GM12878 (cell line): ENCODE measurements at regions not wholly inside any gene's neighbourhood (a gene's known extent, or its start where the extent isn't known, plus 50 kb on each side); places are given as distances from the start of the nearest gene placed in this dataset.

Experiments
- BCL11A ChIP-seq: IDR thresholded peaks from 2 replicates; pipeline ENCODE4 v1.6.1; 2011; ENCODE audit warnings: low read depth, low read length
- BMI1 ChIP-seq: fragments of 450-650 bp; IDR thresholded peaks from 2 replicates; pipeline ENCODE4 v1.6.1; 2016; ENCODE audit warnings: mild to moderate bottlenecking, moderate library complexity, borderline replicate concordance
- CBFB ChIP-seq: IDR thresholded peaks from 2 replicates; pipeline ENCODE4 v1.6.1; 2016; ENCODE audit warnings: antibody characterized with exemption, low read depth
- CBX5 ChIP-seq: sonication (generic); IDR thresholded peaks from 2 replicates; pipeline ENCODE4 v1.6.1; 2016; ENCODE audit warnings: low read depth, moderate library complexity, mild to moderate bottlenecking, inconsistent platforms
- LARP7 ChIP-seq: fragments of 450-650 bp; IDR thresholded peaks from 2 replicates; pipeline ENCODE4 v1.6.1; 2017; ENCODE audit warnings: mild to moderate bottlenecking
- RELA ChIP-seq: fragments of 450-650 bp; IDR thresholded peaks from 2 replicates; pipeline ENCODE4 v1.8.0; 2014; ENCODE audit warnings: borderline replicate concordance; ENCODE audit not compliant: partially characterized antibody
- SMARCA5 ChIP-seq: fragments of 450-650 bp; IDR thresholded peaks from 2 replicates; pipeline ENCODE4 v1.6.1; 2017; ENCODE audit warnings: mild to moderate bottlenecking
- SPI1 ChIP-seq: IDR thresholded peaks from 2 replicates; pipeline ENCODE4 v1.6.1; 2011; ENCODE audit warnings: low read depth, mild to moderate bottlenecking, low read length, moderate library complexity, borderline replicate concordance; ENCODE audit not compliant: insufficient read depth
- TARDBP ChIP-seq: IDR thresholded peaks from 2 replicates; pipeline ENCODE4 v1.6.1; 2016; ENCODE audit warnings: borderline replicate concordance
- USF1 ChIP-seq: IDR thresholded peaks from 2 replicates; pipeline ENCODE4 v1.6.1; 2011; ENCODE audit warnings: borderline replicate concordance, low read depth, mild to moderate bottlenecking, moderate library complexity, mixed read lengths, low read length; ENCODE audit not compliant: insufficient read depth; ENCODE audit errors: extremely low read length
- TF ChIP-seq, protein P1 (sequence below): fragments of 450-650 bp; formaldehyde crosslinking; IDR thresholded peaks from 2 replicates; pipeline ENCODE4 v1.4.0; 2020; ENCODE audit warnings: mild to moderate bottlenecking, moderate library complexity
- TF ChIP-seq, protein P2 (sequence below): IDR thresholded peaks from 2 replicates; pipeline ENCODE4 v1.6.1; 2011; ENCODE audit warnings: low read depth, mild to moderate bottlenecking, low read length, moderate library complexity, borderline replicate concordance; ENCODE audit errors: extremely low read depth

- TF ChIP-seq, protein P1, sequence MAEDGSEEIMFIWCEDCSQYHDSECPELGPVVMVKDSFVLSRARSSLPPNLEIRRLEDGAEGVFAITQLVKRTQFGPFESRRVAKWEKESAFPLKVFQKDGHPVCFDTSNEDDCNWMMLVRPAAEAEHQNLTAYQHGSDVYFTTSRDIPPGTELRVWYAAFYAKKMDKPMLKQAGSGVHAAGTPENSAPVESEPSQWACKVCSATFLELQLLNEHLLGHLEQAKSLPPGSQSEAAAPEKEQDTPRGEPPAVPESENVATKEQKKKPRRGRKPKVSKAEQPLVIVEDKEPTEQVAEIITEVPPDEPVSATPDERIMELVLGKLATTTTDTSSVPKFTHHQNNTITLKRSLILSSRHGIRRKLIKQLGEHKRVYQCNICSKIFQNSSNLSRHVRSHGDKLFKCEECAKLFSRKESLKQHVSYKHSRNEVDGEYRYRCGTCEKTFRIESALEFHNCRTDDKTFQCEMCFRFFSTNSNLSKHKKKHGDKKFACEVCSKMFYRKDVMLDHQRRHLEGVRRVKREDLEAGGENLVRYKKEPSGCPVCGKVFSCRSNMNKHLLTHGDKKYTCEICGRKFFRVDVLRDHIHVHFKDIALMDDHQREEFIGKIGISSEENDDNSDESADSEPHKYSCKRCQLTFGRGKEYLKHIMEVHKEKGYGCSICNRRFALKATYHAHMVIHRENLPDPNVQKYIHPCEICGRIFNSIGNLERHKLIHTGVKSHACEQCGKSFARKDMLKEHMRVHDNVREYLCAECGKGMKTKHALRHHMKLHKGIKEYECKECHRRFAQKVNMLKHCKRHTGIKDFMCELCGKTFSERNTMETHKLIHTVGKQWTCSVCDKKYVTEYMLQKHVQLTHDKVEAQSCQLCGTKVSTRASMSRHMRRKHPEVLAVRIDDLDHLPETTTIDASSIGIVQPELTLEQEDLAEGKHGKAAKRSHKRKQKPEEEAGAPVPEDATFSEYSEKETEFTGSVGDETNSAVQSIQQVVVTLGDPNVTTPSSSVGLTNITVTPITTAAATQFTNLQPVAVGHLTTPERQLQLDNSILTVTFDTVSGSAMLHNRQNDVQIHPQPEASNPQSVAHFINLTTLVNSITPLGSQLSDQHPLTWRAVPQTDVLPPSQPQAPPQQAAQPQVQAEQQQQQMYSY = no peak
- TF ChIP-seq CBX5 (no peak), USF1 (no peak), RELA (no peak), SPI1 (no peak), CBFB (no peak), TARDBP (no peak), BMI1 (no peak), LARP7 (no peak), SMARCA5 (no peak), BCL11A (no peak)
- TF ChIP-seq, protein P2, sequence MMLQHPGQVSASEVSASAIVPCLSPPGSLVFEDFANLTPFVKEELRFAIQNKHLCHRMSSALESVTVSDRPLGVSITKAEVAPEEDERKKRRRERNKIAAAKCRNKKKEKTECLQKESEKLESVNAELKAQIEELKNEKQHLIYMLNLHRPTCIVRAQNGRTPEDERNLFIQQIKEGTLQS = no peak
Observed at GRCh38 chr6:113057567-113058053, 710.5 kb downstream of the RFPL4B start (continued).
